Left ventricle myocardium inferior (tissue), 1 donor: ENCODE measurements at regions not wholly inside any gene's neighbourhood (a gene's known extent, or its start where the extent isn't known, plus 50 kb on each side); places are given as distances from the start of the nearest gene placed in this dataset.

Experiments used
- DNase-seq: peaks from one replicate; pipeline ENCODE4 v3.0.0-alpha.2; 2020
- H3K27ac ChIP-seq: fragments of 200-600 bp; replicated peaks from 2 replicates; pipeline ENCODE4 v1.8.0; 2021
- H3K27me3 ChIP-seq: fragments of 200-600 bp; 2 replicates; pipeline ENCODE4 v1.8.0; 2021; ENCODE audit warnings: low read depth
- H3K36me3 ChIP-seq: fragments of 200-600 bp; 2 replicates; pipeline ENCODE4 v1.8.0; 2021
- H3K4me1 ChIP-seq: fragments of 200-600 bp; 2 replicates; pipeline ENCODE4 v1.8.0; 2021
- H3K4me3 ChIP-seq: fragments of 200-600 bp; 2 replicates; pipeline ENCODE4 v1.8.0; 2021; ENCODE audit warnings: mild to moderate bottlenecking, moderate library complexity
- H3K9me3 ChIP-seq: fragments of 200-600 bp; replicated peaks from 2 replicates; pipeline ENCODE4 v1.8.0; 2021
- intact Hi-C: fragments of 100-400 bp; cut with micrococcal nuclease; formaldehyde crosslinking; loops from one replicate; pipeline ENCODE4 v1.11.0; 2022
- TF ChIP-seq, protein P1 (sequence below): fragments of 200-600 bp; IDR thresholded peaks from 2 replicates; pipeline ENCODE4 v1.8.0; 2021; ENCODE audit warnings: antibody characterized with exemption, mild to moderate bottlenecking, borderline replicate concordance
- donor health status: DM: no; HTN: yes; CAD: no; lungs with severe emphysema.

DNA sequence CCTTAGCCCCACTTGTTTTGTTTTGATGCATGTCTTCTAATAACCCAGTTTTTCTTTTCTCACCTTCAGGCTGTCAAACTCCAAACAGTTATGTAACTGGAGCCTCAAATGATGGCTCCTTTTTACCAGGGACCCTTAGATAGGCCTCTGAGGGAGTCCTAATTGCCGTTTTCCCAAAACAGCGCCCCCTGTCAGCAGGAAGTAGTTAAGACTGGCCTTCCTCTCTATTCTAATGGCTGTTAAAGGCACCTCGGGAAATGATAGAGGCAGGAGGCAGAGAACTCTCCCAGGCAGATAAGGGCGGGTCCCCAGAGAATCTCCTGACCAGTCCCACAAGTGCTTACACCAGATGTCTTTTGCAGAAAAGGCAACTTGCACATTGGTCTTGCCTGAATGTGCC, 123.2 kb downstream of the KCNS3 start:
- Histone ChIP-seq H3K4me3 (no peak overlapping the region), H3K4me1 (no peaks in the 10 kb centered on the region), H3K27ac (no peak overlapping the region), H3K36me3 (no peaks in the 10 kb centered on the region), H3K9me3 (peaks cover 43% of the 10 kb centered on the region), H3K27me3 (no peaks in the 10 kb centered on the region)
- TF ChIP-seq, protein P1, sequence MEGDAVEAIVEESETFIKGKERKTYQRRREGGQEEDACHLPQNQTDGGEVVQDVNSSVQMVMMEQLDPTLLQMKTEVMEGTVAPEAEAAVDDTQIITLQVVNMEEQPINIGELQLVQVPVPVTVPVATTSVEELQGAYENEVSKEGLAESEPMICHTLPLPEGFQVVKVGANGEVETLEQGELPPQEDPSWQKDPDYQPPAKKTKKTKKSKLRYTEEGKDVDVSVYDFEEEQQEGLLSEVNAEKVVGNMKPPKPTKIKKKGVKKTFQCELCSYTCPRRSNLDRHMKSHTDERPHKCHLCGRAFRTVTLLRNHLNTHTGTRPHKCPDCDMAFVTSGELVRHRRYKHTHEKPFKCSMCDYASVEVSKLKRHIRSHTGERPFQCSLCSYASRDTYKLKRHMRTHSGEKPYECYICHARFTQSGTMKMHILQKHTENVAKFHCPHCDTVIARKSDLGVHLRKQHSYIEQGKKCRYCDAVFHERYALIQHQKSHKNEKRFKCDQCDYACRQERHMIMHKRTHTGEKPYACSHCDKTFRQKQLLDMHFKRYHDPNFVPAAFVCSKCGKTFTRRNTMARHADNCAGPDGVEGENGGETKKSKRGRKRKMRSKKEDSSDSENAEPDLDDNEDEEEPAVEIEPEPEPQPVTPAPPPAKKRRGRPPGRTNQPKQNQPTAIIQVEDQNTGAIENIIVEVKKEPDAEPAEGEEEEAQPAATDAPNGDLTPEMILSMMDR = no peak
- no peak for DNase-seq
- intact Hi-C loops = no loop called here

DNA sequence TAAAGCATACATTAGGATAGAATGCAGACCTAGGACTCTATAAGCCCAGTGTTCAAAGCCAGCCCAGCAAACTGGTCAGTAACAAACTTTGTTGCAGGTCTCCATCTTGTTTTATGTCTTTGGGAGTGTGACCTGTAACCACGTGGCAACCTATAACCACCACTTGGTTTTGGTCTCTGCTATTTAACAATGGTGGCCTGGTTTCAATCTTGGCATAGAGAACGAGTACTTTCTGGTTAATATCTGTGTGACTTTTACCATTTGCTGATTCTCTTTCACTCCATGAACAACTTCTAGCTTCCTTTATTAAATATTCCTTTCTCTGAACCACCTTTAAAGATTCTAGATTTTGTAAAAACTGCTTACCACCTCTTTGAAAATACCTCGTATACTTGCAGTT, 118.5 kb downstream of the KCNS3 start:
- Histone ChIP-seq H3K4me1 (no peaks in the 10 kb centered on the region), H3K27ac (no peak overlapping the region), H3K9me3 (peaks cover 32% of the 10 kb centered on the region), H3K4me3 (no peak overlapping the region), H3K36me3 (no peaks in the 10 kb centered on the region), H3K27me3 (no peaks in the 10 kb centered on the region)
- DNase-seq = no peak
- TF ChIP-seq, protein P1 = no peak
- intact Hi-C loops = no loop called here

DNA sequence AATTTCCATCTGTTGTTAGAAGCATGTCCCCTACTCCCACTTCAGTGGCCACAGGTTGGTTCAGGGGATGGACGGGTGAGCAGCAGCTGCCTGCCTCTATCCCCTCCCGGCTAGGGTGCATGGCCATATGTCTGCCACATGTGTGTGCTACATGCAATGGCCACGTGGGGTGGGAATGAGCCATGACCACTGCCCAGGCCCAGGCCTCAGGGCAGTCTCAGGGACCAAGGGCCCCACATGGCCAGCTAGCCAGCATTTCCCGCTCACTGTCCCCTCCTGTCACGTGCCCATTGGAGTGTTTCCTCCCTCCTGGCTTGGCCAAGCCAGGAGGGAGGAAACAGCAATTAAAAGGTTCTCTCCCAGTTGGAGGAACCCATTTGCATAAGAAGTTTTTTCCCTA, 117.1 kb downstream of the KCNS3 start:
- TF ChIP-seq, protein P1 = no peak
- intact Hi-C loops = no loop called here
- H3K36me3 ChIP-seq = no peaks in the 10 kb centered on the region
- no peaks in the 10 kb centered on the region for H3K4me1 ChIP-seq
- H3K4me3 ChIP-seq = no peak overlapping the region
- H3K9me3 ChIP-seq = peaks cover 21% of the 10 kb centered on the region
- DNase-seq = no peak
- no peaks in the 10 kb centered on the region for H3K27me3 ChIP-seq
- no peak overlapping the region for H3K27ac ChIP-seq
